Endodermal cell (in vitro differentiated cells): ENCODE measurements at regions not wholly inside any gene's neighbourhood (a gene's known extent, or its start where the extent isn't known, plus 50 kb on each side); places are given as distances from the start of the nearest gene placed in this dataset.

Experiments
- DNase-seq: peaks from one replicate; pipeline ENCODE4 v3.0.0-alpha.2; 2017
- H3K27ac ChIP-seq: 2 replicates; pipeline ENCODE4 v1.5.1; 2013; ENCODE audit warnings: mild to moderate bottlenecking, low read depth, low read length, moderate library complexity
- H3K27me3 ChIP-seq: 2 replicates; pipeline ENCODE4 v1.6.1; 2013; ENCODE audit warnings: mild to moderate bottlenecking, low read length, moderate library complexity; ENCODE audit not compliant: insufficient read depth, control insufficient read depth, poor library complexity, severe bottlenecking
- H3K36me3 ChIP-seq: 2 replicates; pipeline ENCODE4 v1.7.0; 2013; ENCODE audit warnings: mild to moderate bottlenecking, low read length, moderate library complexity; ENCODE audit not compliant: control insufficient read depth, insufficient read depth
- H3K4me1 ChIP-seq: one replicate; pipeline ENCODE4 v1.7.0; 2013; ENCODE audit warnings: low read length; ENCODE audit not compliant: control insufficient read depth, insufficient read depth
- H3K4me3 ChIP-seq: 2 replicates; pipeline ENCODE4 v1.5.1; 2013; ENCODE audit warnings: mild to moderate bottlenecking, low read length, moderate library complexity
- H3K9ac ChIP-seq: 2 replicates; pipeline ENCODE4 v1.6.1; 2013; ENCODE audit warnings: mild to moderate bottlenecking, low read length, moderate library complexity; ENCODE audit not compliant: poor library complexity, severe bottlenecking; ENCODE audit errors: extremely low read depth
- H3K9me3 ChIP-seq: 2 replicates; pipeline ENCODE4 v1.6.1; 2013; ENCODE audit warnings: mild to moderate bottlenecking, low read length, moderate library complexity; ENCODE audit not compliant: control insufficient read depth
- H3K27ac Mint-ChIP-seq: 2 replicates; pipeline ENCODE4 v1.8.0; 2020; ENCODE audit warnings: mixed read lengths
- H3K27me3 Mint-ChIP-seq: 2 replicates; pipeline ENCODE4 v1.8.0; 2021; ENCODE audit warnings: mild to moderate bottlenecking, mixed read lengths; ENCODE audit not compliant: insufficient read depth
- H3K36me3 Mint-ChIP-seq: 2 replicates; pipeline ENCODE4 v1.8.0; 2020; ENCODE audit warnings: low read depth, mixed read lengths
- H3K4me1 Mint-ChIP-seq: 2 replicates; pipeline ENCODE4 v1.8.0; 2020; ENCODE audit warnings: mixed read lengths
- H3K4me3 Mint-ChIP-seq: 2 replicates; pipeline ENCODE4 v1.8.0; 2020; ENCODE audit warnings: mild to moderate bottlenecking, moderate library complexity, mixed read lengths
- H3K9me3 Mint-ChIP-seq: 2 replicates; pipeline ENCODE4 v1.8.0; 2020; ENCODE audit warnings: mild to moderate bottlenecking, mixed read lengths
- CTCF ChIP-seq: fragments of 200-600 bp; sonication (generic); conservative IDR thresholded peaks from 2 replicates; pipeline ENCODE4 v1.5.0; 2021; ENCODE audit warnings: antibody characterized with exemption, mild to moderate bottlenecking
- WGBS, 2 experiments: methylation state at CpG; one replicate each; pipeline versions ENCODE4 v1.1.5 to v1.1.7; 2013; ENCODE audit warnings: missing lambda C conversion rate in 2 of 2, mixed read lengths in 1 of 2; ENCODE audit not compliant: insufficient coverage in 1 of 2, insufficient read length in 1 of 2; 5-methylcytosine and 5-hydroxymethylcytosine counted together

- peak overlapping the region; percentile 55 for H3K27ac ChIP-seq
- Mint-ChIP-seq H3K4me3 (no peak overlapping the region), H3K27ac (no peak overlapping the region), H3K27me3 (peaks cover 23% of the 10 kb centered on the region), H3K36me3 (no peaks in the 10 kb centered on the region), H3K4me1 (no peaks in the 10 kb centered on the region), H3K9me3 (peaks cover 9% of the 10 kb centered on the region)
- no peak overlapping the region for H3K9ac ChIP-seq
- no peaks in the 10 kb centered on the region for H3K4me1 ChIP-seq
- no peak for TF ChIP-seq CTCF
- H3K9me3 ChIP-seq: no peaks in the 10 kb centered on the region
- WGBS, 2 experiments: 89% methylated on average over 25 to 27 of the region's 27 CpGs
- H3K36me3 ChIP-seq: no peaks in the 10 kb centered on the region
- peak; percentile 38 for DNase-seq
- H3K4me3 ChIP-seq: no peak overlapping the region
- H3K27me3 ChIP-seq: no peaks in the 10 kb centered on the region
Observed at GRCh38 chr13:112145551-112146360, 78.8 kb downstream of the SOX1 start.

- Mint-ChIP-seq H3K36me3 (no peaks in the 10 kb centered on the region), H3K27me3 (peaks cover 27% of the 10 kb centered on the region), H3K27ac (no peak overlapping the region), H3K4me3 (no peak overlapping the region), H3K4me1 (no peaks in the 10 kb centered on the region), H3K9me3 (peaks cover 9% of the 10 kb centered on the region)
- 81 to 89% methylated on average over 9 to 16 of the region's 23 CpGs for WGBS, 2 experiments
- no peaks in the 10 kb centered on the region for H3K36me3 ChIP-seq
- H3K9ac ChIP-seq: no peak overlapping the region
- no peak for DNase-seq
- H3K4me3 ChIP-seq: no peak overlapping the region
- no peak for TF ChIP-seq CTCF
- H3K4me1 ChIP-seq: no peaks in the 10 kb centered on the region
- no peak overlapping the region for H3K27ac ChIP-seq
- no peaks in the 10 kb centered on the region for H3K9me3 ChIP-seq
- H3K27me3 ChIP-seq: peaks cover 16% of the 10 kb centered on the region
Observed at GRCh38 chr13:112150352-112150751, 83.4 kb downstream of the SOX1 start.

GRCh38 chr13:112152846-112153245 lies 85.9 kb downstream of the SOX1 start:
- Mint-ChIP-seq H3K27ac (no peak overlapping the region), H3K9me3 (peaks cover 21% of the 10 kb centered on the region), H3K36me3 (no peaks in the 10 kb centered on the region), H3K27me3 (peaks cover 22% of the 10 kb centered on the region), H3K4me3 (no peak overlapping the region), H3K4me1 (no peaks in the 10 kb centered on the region)
- H3K27ac ChIP-seq: no peak overlapping the region
- no peak overlapping the region for H3K4me3 ChIP-seq
- H3K9ac ChIP-seq: no peak overlapping the region
- TF ChIP-seq CTCF: no peak
- no peaks in the 10 kb centered on the region for H3K36me3 ChIP-seq
- WGBS, 2 experiments: 92 to 99% methylated on average over 8 to 9 of the region's 9 CpGs
- H3K27me3 ChIP-seq: peaks cover 17% of the 10 kb centered on the region
- no peaks in the 10 kb centered on the region for H3K4me1 ChIP-seq
- H3K9me3 ChIP-seq: no peaks in the 10 kb centered on the region
- DNase-seq: no peak
